Activated CD4-positive, alpha-beta T cell treated with anti-CD3 and anti-CD28 coated beads for 36 hours (primary cell): ENCODE measurements at regions not wholly inside any gene's neighbourhood (a gene's known extent, or its start where the extent isn't known, plus 50 kb on each side); places are given as distances from the start of the nearest gene placed in this dataset.

Experiments
- ATAC-seq: fragments of 200-7000 bp; cut with Tn5 transposase; one replicate; pipeline ENCODE4 v1.10.0; 2021; ENCODE audit warnings: mild to moderate bottlenecking, moderate library complexity
- CTCF ChIA-PET: fragments of 350-600 bp; sonication (Branson Sonifier 250); formaldehyde crosslinking; loops from one replicate; lab custom pipeline; 2021; ENCODE audit warnings: antibody characterized with exemption; lab: Charles Lee
- POLR2A ChIA-PET: fragments of 350-600 bp; sonication (Branson Sonifier 250); formaldehyde crosslinking; loops from one replicate; lab custom pipeline; 2021; ENCODE audit warnings: antibody characterized with exemption, inconsistent platforms; lab: Charles Lee
- DNase-seq: peaks from one replicate; pipeline ENCODE4 v3.0.0-alpha.2; 2020
- H3K27ac Mint-ChIP-seq: one replicate; pipeline ENCODE4 v1.8.0; 2021; ENCODE audit warnings: mixed read lengths
- H3K27me3 Mint-ChIP-seq: one replicate; pipeline ENCODE4 v1.8.0; 2021; ENCODE audit warnings: mixed read lengths
- H3K36me3 Mint-ChIP-seq: one replicate; pipeline ENCODE4 v1.8.0; 2021; ENCODE audit warnings: low read depth, mixed read lengths
- H3K4me1 Mint-ChIP-seq: one replicate; pipeline ENCODE4 v1.8.0; 2021; ENCODE audit warnings: mixed read lengths
- H3K4me3 Mint-ChIP-seq: one replicate; pipeline ENCODE4 v1.8.0; 2021; ENCODE audit warnings: mild to moderate bottlenecking, moderate library complexity, mixed read lengths
- H3K9me3 Mint-ChIP-seq: one replicate; pipeline ENCODE4 v1.8.0; 2021; ENCODE audit warnings: low read depth, mixed read lengths
- intact Hi-C, 2 experiments: fragments of 100-400 bp; cut with DNase I in 1 of 2; cut with micrococcal nuclease in 1 of 2; formaldehyde crosslinking; loops; one replicate each; pipeline versions ENCODE4 v1.14.2 to v1.15.1; 2022 to 2024; cut with DNase I, micrococcal nuclease

- Mint-ChIP-seq H3K4me3 (no peak overlapping the region), H3K4me1 (peaks cover 92% of the 10 kb centered on the region), H3K27ac (peak overlapping the region; percentile 91), H3K27me3 (no peaks in the 10 kb centered on the region), H3K9me3 (no peaks in the 10 kb centered on the region), H3K36me3 (no peaks in the 10 kb centered on the region)
- ChIA-PET CTCF (interaction anchor here (0.6 to 1.7 kb wide), 9 partner anchors 11 to 358 kb away, joined by 3 to 5 read pairs (median 3); no protein-coding TSS in a partner anchor), POLR2A (no interaction called here)
- ATAC-seq (no peak), DNase-seq (peak; percentile 23)
- intact Hi-C loops, result loop anchor here (5.0 to 10.0 kb wide), 3 partner anchors 36 to 497 kb away; partner anchors contain the start of genes AHSA1 (in 1 of the 2), GSTZ1 (in 1 of the 2), POMT2 (in 1 of the 2) and VIPAS39 (in 1 of the 2)
These were observed 70.2 kb downstream of the IRF2BPL start for GRCh38 chr14:76958020-76958979.

GRCh38 chr14:76957224-76957891 lies 71.2 kb downstream of the IRF2BPL start:
- DNase-seq (peak; percentile 28), ATAC-seq (no peak)

GRCh38 chr14:76956316-76957090 lies 72.0 kb downstream of the IRF2BPL start:
- DNase-seq, result peak; percentile 96
- no peaks in the 10 kb centered on the region for H3K9me3 Mint-ChIP-seq
- CTCF ChIA-PET, result interaction anchor here (0.6 to 1.6 kb wide), 8 partner anchors 9 to 650 kb away, joined by 3 to 5 read pairs (median 4); no protein-coding TSS in a partner anchor
- intact Hi-C loops, result loop anchor here (1.0 to 10.0 kb wide), 8 partner anchors 34 to 498 kb away; partner anchors contain the start of genes IRF2BPL (in 2 of the 2), AHSA1 (in 1 of the 2), CIPC (in 1 of the 2) and GSTZ1 (in 1 of the 2)
- ATAC-seq, result peak; percentile 62
- H3K4me1 Mint-ChIP-seq, result peaks cover 81% of the 10 kb centered on the region
- H3K27me3 Mint-ChIP-seq, result no peaks in the 10 kb centered on the region
- peak overlapping the region; percentile 71 for H3K4me3 Mint-ChIP-seq
- POLR2A ChIA-PET, result interaction anchor here (0.5 to 1.3 kb wide), 5 partner anchors 8 to 72 kb away, joined by 3 to 8 read pairs (median 4); no protein-coding TSS in a partner anchor
- no peaks in the 10 kb centered on the region for H3K36me3 Mint-ChIP-seq
- peak overlapping the region; percentile 91 for H3K27ac Mint-ChIP-seq

More at GRCh38 chr14:76957224-76957891, 71.2 kb downstream of the IRF2BPL start:
- POLR2A ChIA-PET, result no interaction called here
- no peaks in the 10 kb centered on the region for H3K9me3 Mint-ChIP-seq
- intact Hi-C loops, result loop anchor here (2.0 to 10.0 kb wide), 4 partner anchors 35 to 497 kb away; partner anchors contain the start of genes AHSA1 (in 1 of the 2), GSTZ1 (in 1 of the 2), POMT2 (in 1 of the 2) and VIPAS39 (in 1 of the 2)
- H3K4me3 Mint-ChIP-seq, result peak overlapping the region; percentile 71
- H3K36me3 Mint-ChIP-seq, result no peaks in the 10 kb centered on the region
- no peaks in the 10 kb centered on the region for H3K27me3 Mint-ChIP-seq
- H3K27ac Mint-ChIP-seq, result peak overlapping the region; percentile 91
- CTCF ChIA-PET, result interaction anchor here (0.6 to 1.7 kb wide), 6 partner anchors 10 to 649 kb away, joined by 3 to 5 read pairs (median 3); no protein-coding TSS in a partner anchor
- H3K4me1 Mint-ChIP-seq, result peaks cover 85% of the 10 kb centered on the region

GRCh38 chr14:76955575-76956315 lies 72.8 kb downstream of the IRF2BPL start:
- intact Hi-C loops, result loop anchor here (1.0 to 10.0 kb wide), 9 partner anchors 8 to 499 kb away; partner anchors contain the start of genes IRF2BPL (in 2 of the 2), AHSA1 (in 1 of the 2), CIPC (in 1 of the 2) and GSTZ1 (in 1 of the 2)
- CTCF ChIA-PET, result interaction anchor here (0.6 to 2.4 kb wide), 13 partner anchors 9 to 144 kb away, joined by 3 to 9 read pairs (median 5); no protein-coding TSS in a partner anchor

GRCh38 chr14:76954394-76955190 lies 73.9 kb downstream of the IRF2BPL start:
- ATAC-seq (no peak), DNase-seq (no peak)
- ChIA-PET CTCF (interaction anchor here (1.2 to 2.4 kb wide), 9 partner anchors 12 to 86 kb away, joined by 3 to 9 read pairs (median 5); no protein-coding TSS in a partner anchor), POLR2A (interaction anchor here (1.3 to 1.4 kb wide), 2 partner anchors 7 to 25 kb away, joined by 4 to 6 read pairs; no protein-coding TSS in a partner anchor)
- intact Hi-C loops, result loop anchor here (1.0 to 10.0 kb wide), 4 partner anchors 7 to 500 kb away; partner anchors contain the start of genes AHSA1 (in 1 of the 2), GSTZ1 (in 1 of the 2), POMT2 (in 1 of the 2) and VIPAS39 (in 1 of the 2)
- Mint-ChIP-seq H3K4me3 (no peak overlapping the region), H3K27me3 (no peaks in the 10 kb centered on the region), H3K27ac (peak overlapping the region; percentile 91), H3K9me3 (no peaks in the 10 kb centered on the region), H3K36me3 (no peaks in the 10 kb centered on the region), H3K4me1 (peaks cover 80% of the 10 kb centered on the region)

More at GRCh38 chr14:76955575-76956315, 72.8 kb downstream of the IRF2BPL start:
- POLR2A ChIA-PET, result interaction anchor here (0.5 to 1.4 kb wide), 7 partner anchors 8 to 72 kb away, joined by 3 to 8 read pairs (median 4); no protein-coding TSS in a partner anchor
- Mint-ChIP-seq H3K4me1 (peaks cover 81% of the 10 kb centered on the region), H3K27me3 (no peaks in the 10 kb centered on the region), H3K27ac (peak overlapping the region; percentile 91), H3K9me3 (no peaks in the 10 kb centered on the region), H3K4me3 (peak overlapping the region; percentile 71), H3K36me3 (no peaks in the 10 kb centered on the region)
- ATAC-seq (peak; percentile 75), DNase-seq (peak; percentile 82)

GRCh38 chr14:76953311-76953945 lies 75.1 kb downstream of the IRF2BPL start:
- Mint-ChIP-seq H3K4me3 (peak overlapping the region; percentile 47), H3K4me1 (peaks cover 72% of the 10 kb centered on the region), H3K27me3 (no peaks in the 10 kb centered on the region), H3K9me3 (no peaks in the 10 kb centered on the region), H3K36me3 (no peaks in the 10 kb centered on the region), H3K27ac (peak overlapping the region; percentile 83)
- intact Hi-C loops, result loop anchor here in 1 of 2 experiments (10.0 kb wide), 1 partner anchor 501 kb away; the partner anchor contains the start of genes AHSA1 and VIPAS39
- POLR2A ChIA-PET, result interaction anchor here (1.1 to 1.3 kb wide), 2 partner anchors 8 to 87 kb away, joined by 3 to 6 read pairs; no protein-coding TSS in a partner anchor
- ATAC-seq, result no peak
- CTCF ChIA-PET, result interaction anchor here (0.7 to 2.4 kb wide), 12 partner anchors 8 to 117 kb away, joined by 3 to 9 read pairs (median 4); no protein-coding TSS in a partner anchor
- DNase-seq, result peak; percentile 64

- intact Hi-C loops, result loop anchor here in 1 of 2 experiments (10.0 kb wide), 1 partner anchor 504 kb away; the partner anchor contains the start of genes AHSA1 and VIPAS39
- Mint-ChIP-seq H3K27me3 (no peaks in the 10 kb centered on the region), H3K9me3 (no peaks in the 10 kb centered on the region), H3K36me3 (no peaks in the 10 kb centered on the region), H3K27ac (peak overlapping the region; percentile 78), H3K4me1 (peaks cover 72% of the 10 kb centered on the region), H3K4me3 (no peak overlapping the region)
- CTCF ChIA-PET, result interaction anchor here (1.2 kb wide), 1 partner anchor 103 kb away, joined by 4 read pairs; no protein-coding TSS in a partner anchor
- no peak for DNase-seq
- no peak for ATAC-seq
- POLR2A ChIA-PET, result no interaction called here
These were observed 77.3 kb downstream of the IRF2BPL start for GRCh38 chr14:76951166-76951565.
